GM21528 (cell line): ENCODE measurements at regions not wholly inside any gene's neighbourhood (a gene's known extent, or its start where the extent isn't known, plus 50 kb on each side); places are given as distances from the start of the nearest gene placed in this dataset.

Experiments
- ATAC-seq: cut with Tn5 transposase; IDR thresholded peaks from one replicate; pipeline ENCODE4 v1.9.1; 2021; ENCODE audit warnings: mild to moderate bottlenecking, moderate library complexity; ENCODE audit not compliant: unreplicated experiment, low FRiP score

- ATAC-seq = no peak
Observed at GRCh38 chr12:42819846-42820245, 230.3 kb upstream of the PRICKLE1 start.

- no peak for ATAC-seq
Observed at GRCh38 chr12:42815068-42815467, 225.5 kb upstream of the PRICKLE1 start.

DNA sequence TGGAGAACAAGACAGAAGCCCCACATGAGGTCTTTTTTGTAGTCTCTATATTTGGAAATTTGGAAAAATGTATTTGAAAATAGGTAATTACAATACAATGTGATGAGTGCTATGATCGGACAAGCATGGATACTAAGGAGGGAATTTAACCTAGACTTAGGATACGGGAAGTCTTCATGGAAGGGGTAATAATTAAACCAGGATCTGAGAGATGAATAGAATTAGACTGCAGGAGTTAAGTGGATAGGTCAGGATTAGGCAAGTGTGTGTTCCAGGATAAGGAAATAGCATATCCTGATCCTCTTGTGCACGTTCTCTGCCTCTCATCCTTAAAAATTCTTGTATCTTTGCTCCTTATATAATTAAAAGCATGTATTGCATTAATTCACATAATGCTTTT, 223.3 kb upstream of the PRICKLE1 start:
- no peak for ATAC-seq

DNA sequence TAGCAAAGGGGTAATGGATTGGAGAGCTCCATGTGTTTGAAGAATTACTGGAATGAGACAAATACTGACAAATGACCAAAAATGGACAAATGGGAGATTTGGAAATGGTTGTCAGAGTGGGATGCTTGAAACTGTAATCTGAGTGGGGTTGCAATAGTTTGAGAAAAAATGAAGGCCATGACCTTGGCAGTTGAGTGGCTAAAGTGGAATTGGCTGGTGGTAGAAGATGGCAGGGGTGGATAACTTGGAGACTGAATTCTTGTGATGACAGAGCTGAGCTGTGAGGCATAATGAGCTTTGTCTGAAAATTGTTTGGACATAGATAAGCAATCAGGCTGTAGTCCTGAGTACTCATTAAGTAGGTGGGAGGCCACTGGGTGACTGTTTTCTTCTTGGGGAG, 222.5 kb upstream of the PRICKLE1 start:
- no peak for ATAC-seq

DNA sequence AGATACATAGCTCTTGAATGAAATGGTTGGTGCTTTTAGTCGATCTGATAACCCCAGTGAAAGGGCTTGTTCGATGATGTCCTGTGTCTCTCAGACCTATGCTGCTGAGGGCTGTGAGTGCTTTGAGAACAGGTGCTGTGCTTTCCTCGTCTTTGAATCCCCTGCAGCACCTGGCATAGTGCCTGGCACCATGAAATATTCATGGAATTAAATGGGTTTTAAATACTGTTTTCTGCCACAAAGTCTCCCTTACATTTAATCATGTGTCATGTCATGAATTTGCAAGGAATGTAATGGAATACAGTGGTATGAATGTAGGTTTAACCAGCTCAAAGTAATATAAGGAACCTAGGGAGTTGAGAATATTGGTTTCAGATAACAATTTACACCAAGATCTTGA, 220.5 kb upstream of the PRICKLE1 start:
- ATAC-seq = no peak

DNA sequence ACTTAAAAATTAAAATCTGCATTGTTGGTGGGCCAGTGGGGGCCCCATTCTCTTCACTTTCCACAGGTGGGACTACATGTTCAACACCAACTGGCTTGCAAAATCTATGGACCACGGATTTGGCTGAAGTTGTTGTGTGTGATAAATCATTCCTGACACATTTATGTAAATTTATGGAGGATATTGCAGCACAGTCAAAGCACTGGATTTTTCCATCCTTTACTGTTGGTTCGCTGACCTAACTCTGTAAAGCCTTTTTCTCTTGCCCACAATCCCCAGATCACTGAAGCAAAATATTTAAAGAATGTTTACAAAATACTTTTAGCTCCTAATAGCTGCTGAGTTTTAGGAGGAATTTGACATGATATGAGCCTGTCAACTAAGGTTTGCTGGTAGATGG, 219.7 kb upstream of the PRICKLE1 start:
- no peak for ATAC-seq

DNA sequence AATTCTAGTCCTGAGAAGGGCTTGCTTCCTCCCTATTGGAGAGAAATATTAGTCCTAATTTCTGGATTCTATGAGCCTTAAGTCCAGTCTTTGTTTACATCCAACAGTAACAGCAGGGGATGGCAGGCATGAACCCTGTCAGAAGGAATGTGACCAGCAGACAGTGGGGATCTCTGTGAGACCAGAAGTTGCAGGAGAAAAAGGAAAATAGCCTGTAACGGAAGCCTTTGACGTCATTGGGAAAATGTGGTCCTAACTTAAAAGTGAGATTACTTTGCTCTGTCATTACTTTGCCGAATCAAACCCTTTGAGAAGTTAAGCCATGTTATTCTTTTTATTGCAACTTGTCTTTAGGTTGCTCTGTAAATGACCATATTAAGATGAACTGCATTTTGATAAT, 218.2 kb upstream of the PRICKLE1 start:
- ATAC-seq = no peak

- ATAC-seq = no peak
Observed at GRCh38 chr12:42807251-42807650, 217.7 kb upstream of the PRICKLE1 start.

GRCh38 chr12:42804928-42805327, 215.4 kb upstream of the PRICKLE1 start:
- no peak for ATAC-seq

DNA sequence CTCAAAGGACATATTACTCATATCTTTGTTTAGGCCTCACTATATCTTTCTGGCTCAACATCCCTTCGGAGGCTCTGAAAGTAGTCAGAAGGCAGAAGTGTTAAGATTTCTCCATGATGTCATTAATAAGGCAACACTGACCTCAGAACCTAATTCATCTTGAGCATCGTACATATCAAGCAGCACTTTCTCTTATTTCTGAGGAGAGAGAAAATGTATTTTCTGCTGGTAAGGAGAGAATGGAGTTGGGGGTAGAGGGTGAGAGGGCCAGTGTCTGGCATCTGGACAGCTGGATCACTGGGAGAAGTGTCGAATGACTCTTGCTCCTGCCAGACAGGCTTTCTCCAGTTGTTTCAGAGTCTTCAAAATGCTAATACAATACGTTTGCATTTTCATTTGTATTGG, 213.2 kb upstream of the PRICKLE1 start:
- ATAC-seq = no peak

DNA sequence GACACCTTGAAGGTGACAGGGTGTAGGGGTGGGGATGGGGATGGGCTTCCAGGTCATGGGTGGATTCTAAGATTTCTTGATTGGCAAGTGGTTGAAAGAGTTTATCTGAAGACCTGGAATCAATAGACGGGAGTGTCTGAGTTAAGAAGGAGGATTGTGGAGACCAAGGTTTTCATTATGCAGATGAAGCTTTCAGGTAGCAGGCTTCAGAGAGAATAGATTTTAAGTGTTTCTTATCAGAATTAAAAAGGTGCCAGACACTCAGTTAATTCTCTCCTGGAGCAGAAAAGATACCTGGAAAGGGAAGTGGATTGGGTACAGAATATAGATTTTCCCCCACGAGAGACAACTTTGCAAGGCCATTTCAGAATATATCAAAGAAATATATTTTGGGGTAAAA, 211.7 kb upstream of the PRICKLE1 start:
- no peak for ATAC-seq

DNA sequence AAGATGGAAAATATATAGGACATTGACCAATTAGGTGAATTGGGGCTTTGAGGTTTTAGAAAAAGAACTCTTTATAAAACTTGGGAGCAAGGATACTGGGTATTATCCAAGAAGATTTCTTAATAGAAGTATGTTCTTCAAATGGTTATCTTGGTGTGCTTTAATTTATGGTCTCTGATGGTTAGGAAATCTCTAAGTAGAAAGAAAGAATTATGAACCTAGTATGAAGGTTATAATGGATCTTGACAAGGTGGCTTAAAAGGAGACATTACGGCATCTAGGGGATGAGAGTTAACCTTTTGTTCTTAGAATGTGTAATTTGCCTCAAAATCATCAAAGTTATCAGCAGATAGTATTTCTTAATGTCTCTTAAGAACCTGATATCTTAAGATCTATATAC, 210.4 kb upstream of the PRICKLE1 start:
- no peak for ATAC-seq

DNA sequence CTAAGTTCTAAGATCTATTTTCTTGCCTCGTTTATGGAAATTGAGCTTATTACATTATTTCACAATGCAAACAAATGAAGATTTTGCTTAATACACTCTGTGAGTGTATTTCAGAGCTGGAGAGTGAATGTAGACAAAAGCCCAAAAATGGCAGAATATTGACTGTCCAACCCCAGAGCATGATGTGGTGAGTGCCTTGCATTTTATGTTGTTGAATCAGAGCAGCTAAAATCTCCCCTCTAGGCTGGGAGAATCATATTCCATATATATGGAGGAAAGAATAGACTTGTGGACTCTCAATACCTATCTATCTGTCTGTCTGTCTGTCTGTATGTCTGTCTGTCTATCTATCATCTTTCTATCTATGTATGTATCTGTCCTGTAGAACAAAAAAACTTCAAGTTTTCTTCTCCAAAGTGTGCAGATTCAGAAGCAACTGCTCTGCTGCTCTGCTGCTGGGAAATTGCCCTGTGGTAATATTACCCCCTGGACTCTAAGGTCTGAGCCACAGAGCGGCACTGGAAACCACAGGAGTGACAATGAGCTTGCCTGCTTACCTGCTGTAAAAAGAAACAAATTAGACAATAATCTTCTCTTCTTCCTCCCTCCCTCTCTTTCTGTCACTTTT, 209.4 kb upstream of the PRICKLE1 start:
- ATAC-seq = no peak

DNA sequence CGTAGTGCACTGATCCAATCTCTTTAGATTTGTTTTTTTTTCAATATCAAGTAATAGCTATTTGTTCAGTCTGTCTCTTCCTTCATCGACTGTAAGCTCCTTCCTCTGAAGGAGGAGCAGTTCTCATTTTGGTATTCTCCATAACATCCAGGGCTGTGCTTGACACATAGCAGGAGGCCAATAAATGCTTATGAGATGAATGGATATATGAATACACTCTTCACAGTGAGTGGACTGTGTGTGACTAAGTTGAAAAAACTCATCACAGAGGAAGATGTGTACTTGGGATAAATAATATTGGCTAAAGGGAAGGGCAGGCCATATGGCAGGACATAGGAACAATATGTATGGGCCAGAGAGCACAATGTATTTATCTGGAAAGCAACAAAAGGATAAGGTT, 205.3 kb upstream of the PRICKLE1 start:
- ATAC-seq = no peak

DNA sequence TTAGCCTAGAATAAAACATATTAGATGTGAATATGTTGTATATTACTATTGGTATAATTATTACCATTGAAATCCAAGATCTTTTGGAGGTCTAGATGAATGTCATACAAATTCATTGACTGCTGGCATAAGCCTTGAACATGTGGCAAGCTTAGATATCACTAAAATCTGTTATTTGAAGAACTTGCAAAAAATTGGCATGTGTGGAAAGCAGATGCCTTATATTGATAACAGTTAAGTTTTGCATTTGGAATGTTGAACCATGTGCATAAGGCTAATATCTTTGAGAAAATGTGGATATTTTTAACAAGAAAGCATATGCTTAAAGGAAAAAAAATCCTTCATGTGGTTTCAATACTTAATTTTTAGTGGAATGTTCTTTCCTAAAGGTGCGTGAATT, 203.6 kb upstream of the PRICKLE1 start:
- ATAC-seq = no peak

DNA sequence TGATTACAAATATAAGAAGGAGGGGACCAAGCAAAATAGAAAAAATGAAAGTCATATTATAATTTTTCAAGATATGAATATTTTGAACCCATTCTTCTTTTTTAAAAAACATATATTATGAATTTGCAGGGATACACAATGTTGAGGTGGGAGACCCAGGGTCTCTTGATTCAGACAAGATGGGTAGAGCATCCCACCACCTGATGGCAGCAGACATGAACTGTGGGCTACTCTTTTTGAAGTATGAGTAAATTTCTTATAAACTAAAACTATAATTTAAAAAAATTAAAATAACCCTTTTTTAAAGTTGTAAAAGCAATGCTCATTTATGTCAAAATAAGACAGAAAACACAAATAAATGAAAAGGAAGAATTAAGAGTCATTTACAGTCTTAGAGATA, 202.7 kb upstream of the PRICKLE1 start:
- ATAC-seq = no peak

DNA sequence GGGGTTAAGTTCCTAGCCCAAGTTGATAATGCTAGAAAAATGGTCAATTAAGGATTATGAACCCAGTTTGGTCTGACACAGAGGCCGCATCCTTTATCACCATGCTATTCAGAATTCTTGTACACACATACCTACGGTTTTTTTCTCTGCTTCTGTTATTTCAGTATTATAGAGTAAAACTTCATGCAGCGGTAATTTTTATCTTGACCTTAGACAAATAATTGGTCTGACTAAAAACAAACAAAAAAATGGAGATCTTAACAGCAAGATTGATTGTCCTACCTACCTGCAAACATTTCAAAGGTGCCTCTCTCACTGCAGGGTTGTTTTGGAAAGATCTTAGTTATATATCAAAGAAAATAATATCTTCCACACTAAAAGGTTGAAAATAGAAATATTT, 201.9 kb upstream of the PRICKLE1 start:
- no peak for ATAC-seq

GRCh38 chr12:42790761-42791151, 201.2 kb upstream of the PRICKLE1 start:
- ATAC-seq = no peak

- ATAC-seq = no peak
Observed at GRCh38 chr12:42789808-42790760, 200.5 kb upstream of the PRICKLE1 start.

GRCh38 chr12:42786400-42787148, 197.0 kb upstream of the PRICKLE1 start:
- ATAC-seq = no peak

DNA sequence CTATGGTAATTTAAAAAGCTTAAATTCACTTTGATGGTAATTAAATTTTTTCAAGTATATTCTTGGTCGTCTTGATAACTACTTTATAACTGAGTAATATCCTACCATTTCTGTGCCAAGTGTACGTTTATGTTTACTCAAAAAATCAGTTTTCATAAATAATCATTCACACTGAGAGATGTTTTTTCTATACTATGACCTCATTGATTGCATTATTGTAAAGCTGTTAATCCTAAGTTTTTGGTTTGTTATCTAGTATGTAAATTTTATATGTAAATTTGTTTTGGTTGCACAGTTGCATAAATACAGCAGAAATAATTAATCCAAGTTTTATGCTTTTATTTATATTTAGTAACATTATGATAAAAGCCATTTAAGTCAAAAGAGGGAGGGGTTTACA, 196.4 kb upstream of the PRICKLE1 start:
- no peak for ATAC-seq
